Ishikawa (cell line): ENCODE measurements at regions not wholly inside any gene's neighbourhood (a gene's known extent, or its start where the extent isn't known, plus 50 kb on each side); places are given as distances from the start of the nearest gene placed in this dataset.

ENCODE experiments used
- CEBPB ChIP-seq: IDR thresholded peaks from 2 replicates; pipeline ENCODE4 v1.6.1; 2012
- TF ChIP-seq, protein P1 (sequence below): IDR thresholded peaks from 2 replicates; pipeline ENCODE4 v1.6.1; 2012; ENCODE audit warnings: low read depth, mild to moderate bottlenecking
- TF ChIP-seq, protein P2 (sequence below): IDR thresholded peaks from 2 replicates; pipeline ENCODE4 v1.6.1; 2012

DNA sequence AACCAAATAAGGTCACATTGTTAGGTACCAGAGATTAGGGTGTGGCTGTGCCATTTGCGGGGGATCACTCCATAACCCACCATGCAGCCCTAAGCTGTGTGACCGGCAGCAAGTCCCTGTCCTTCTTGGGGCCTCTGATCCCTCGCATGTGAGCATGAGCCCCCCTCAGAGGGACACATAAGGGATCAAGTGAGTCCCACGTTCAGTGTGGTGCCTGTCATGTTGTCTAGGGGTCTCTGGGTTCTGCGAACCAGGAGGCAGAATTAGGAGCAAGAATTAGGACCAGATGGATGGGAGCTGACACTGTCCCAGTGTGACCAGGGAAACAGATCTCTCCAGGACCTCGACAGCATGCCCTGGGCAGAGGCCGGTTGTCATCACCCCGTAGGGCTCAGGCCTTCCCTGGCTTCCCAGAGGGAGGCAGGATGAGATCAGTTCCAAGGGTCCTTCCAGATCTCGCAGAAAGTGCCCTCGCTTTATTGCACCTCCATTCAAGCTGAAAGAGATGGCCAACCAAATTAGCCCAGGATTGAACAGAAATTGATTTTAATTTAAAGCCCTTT, 113.2 kb upstream of the OTOS start:
- TF ChIP-seq, protein P1, sequence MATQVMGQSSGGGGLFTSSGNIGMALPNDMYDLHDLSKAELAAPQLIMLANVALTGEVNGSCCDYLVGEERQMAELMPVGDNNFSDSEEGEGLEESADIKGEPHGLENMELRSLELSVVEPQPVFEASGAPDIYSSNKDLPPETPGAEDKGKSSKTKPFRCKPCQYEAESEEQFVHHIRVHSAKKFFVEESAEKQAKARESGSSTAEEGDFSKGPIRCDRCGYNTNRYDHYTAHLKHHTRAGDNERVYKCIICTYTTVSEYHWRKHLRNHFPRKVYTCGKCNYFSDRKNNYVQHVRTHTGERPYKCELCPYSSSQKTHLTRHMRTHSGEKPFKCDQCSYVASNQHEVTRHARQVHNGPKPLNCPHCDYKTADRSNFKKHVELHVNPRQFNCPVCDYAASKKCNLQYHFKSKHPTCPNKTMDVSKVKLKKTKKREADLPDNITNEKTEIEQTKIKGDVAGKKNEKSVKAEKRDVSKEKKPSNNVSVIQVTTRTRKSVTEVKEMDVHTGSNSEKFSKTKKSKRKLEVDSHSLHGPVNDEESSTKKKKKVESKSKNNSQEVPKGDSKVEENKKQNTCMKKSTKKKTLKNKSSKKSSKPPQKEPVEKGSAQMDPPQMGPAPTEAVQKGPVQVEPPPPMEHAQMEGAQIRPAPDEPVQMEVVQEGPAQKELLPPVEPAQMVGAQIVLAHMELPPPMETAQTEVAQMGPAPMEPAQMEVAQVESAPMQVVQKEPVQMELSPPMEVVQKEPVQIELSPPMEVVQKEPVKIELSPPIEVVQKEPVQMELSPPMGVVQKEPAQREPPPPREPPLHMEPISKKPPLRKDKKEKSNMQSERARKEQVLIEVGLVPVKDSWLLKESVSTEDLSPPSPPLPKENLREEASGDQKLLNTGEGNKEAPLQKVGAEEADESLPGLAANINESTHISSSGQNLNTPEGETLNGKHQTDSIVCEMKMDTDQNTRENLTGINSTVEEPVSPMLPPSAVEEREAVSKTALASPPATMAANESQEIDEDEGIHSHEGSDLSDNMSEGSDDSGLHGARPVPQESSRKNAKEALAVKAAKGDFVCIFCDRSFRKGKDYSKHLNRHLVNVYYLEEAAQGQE: no peak
- TF ChIP-seq, protein P2, sequence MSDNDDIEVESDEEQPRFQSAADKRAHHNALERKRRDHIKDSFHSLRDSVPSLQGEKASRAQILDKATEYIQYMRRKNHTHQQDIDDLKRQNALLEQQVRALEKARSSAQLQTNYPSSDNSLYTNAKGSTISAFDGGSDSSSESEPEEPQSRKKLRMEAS: no peak
- TF ChIP-seq CEBPB: no peak
